Transverse colon (tissue), 4 donors: ENCODE measurements at regions not wholly inside any gene's neighbourhood (a gene's known extent, or its start where the extent isn't known, plus 50 kb on each side); places are given as distances from the start of the nearest gene placed in this dataset.

Source experiments
- DNase-seq: peaks from one replicate; pipeline ENCODE4 v3.0.0-alpha.2; 2019
- H3K27ac ChIP-seq, 4 donors: fragments of 200-600 bp; sonication (generic); 2 replicates each; pipeline ENCODE4 v1.5.1; 2016 to 2018; ENCODE audit warnings: inconsistent platforms in 4 of 4
- H3K27me3 ChIP-seq: fragments of 200-600 bp; sonication (generic); 2 replicates; pipeline ENCODE4 v1.5.1; 2017; ENCODE audit warnings: inconsistent platforms
- H3K36me3 ChIP-seq, 4 donors: fragments of 200-600 bp; sonication (generic); 2 replicates each; pipeline ENCODE4 v1.5.1; 2017 to 2019; ENCODE audit warnings: inconsistent platforms in 4 of 4
- H3K4me1 ChIP-seq, 4 donors: fragments of 200-600 bp; sonication (generic); 2 replicates each; pipeline ENCODE4 v1.5.1; 2017 to 2020; ENCODE audit warnings: inconsistent platforms in 4 of 4
- H3K4me3 ChIP-seq, 4 donors: fragments of 200-600 bp; sonication (generic); 1 replicate in 1 of 4; 2 replicates in 3 of 4; pipeline versions ENCODE4 v1.5.1 to v1.6.1; 2017 to 2019; ENCODE audit warnings: inconsistent platforms in 4 of 4
- H3K9me3 ChIP-seq, 2 donors: fragments of 200-600 bp; sonication (generic); 2 replicates each; pipeline ENCODE4 v1.5.1; 2017 to 2019; ENCODE audit warnings: inconsistent platforms in 2 of 2
- CTCF ChIP-seq, 5 experiments: fragments of 200-600 bp in 3 of 5; fragments of 450-650 bp in 2 of 5; sonication (generic) in 3 of 5; IDR thresholded peaks; 1 replicate in 2 of 5; 2 replicates in 3 of 5; pipeline ENCODE4 v1.5.1; 2016 to 2017; ENCODE audit warnings: antibody characterized with exemption in 5 of 5, inconsistent platforms in 3 of 5, mild to moderate bottlenecking in 2 of 5, moderate library complexity in 1 of 5
- EP300 ChIP-seq: sonication (generic); formaldehyde crosslinking; IDR thresholded peaks from one replicate; pipeline ENCODE4 v1.6.1; 2017; ENCODE audit warnings: antibody characterized with exemption, low read depth
- POLR2A ChIP-seq: fragments of 450-650 bp; IDR thresholded peaks from one replicate; pipeline ENCODE4 v1.6.1; 2016; ENCODE audit warnings: antibody characterized with exemption, mild to moderate bottlenecking, moderate library complexity
- POLR2AphosphoS5 ChIP-seq, 3 donors: sonication (generic); formaldehyde crosslinking; IDR thresholded peaks; one replicate each; pipeline ENCODE4 v1.6.1; 2016; ENCODE audit warnings: antibody characterized with exemption in 3 of 3
- WGBS, 2 donors: methylation state at CpG; one replicate each; pipeline ENCODE4 v1.1.5; 2018; ENCODE audit warnings: low coverage in 1 of 2; 5-methylcytosine and 5-hydroxymethylcytosine counted together
- in situ Hi-C, 4 donors: fragments of 200-750 bp; cut with MboI; loops; one replicate each; pipeline versions ENCODE4 v1.15.0 to v1.15.1; 2017; ENCODE audit warnings: low sequenced_read_pairs in 3 of 4, low pct_ligation_motif_present in 1 of 4, low pct_unique_long_range_greater_than_20kb in 1 of 4
- intact Hi-C: fragments of 100-400 bp; cut with DNase I; formaldehyde crosslinking; loops from one replicate; pipeline ENCODE4 v1.15.1; 2023; ENCODE audit warnings: low total_unique reads

GRCh38 chr11:127888386-127888785 is 699.0 kb downstream of the ETS1 start:
- in situ Hi-C loops, result no loop called here
- Histone ChIP-seq H3K27ac (no peak overlapping the region), H3K36me3 (no peaks in the 10 kb centered on the region), H3K4me1 (no peaks in the 10 kb centered on the region), H3K27me3 (no peaks in the 10 kb centered on the region), H3K9me3 (no peaks in the 10 kb centered on the region), H3K4me3 (no peak overlapping the region)
- intact Hi-C loops, result no loop called here
- no peak for DNase-seq
- no peak for TF ChIP-seq EP300
- no peak for TF ChIP-seq POLR2AphosphoS5 (IDR thresholded peaks at IDR 0.05)
- no peak for TF ChIP-seq POLR2A
- TF ChIP-seq CTCF (IDR thresholded peaks at IDR 0.05), result no peak

DNA sequence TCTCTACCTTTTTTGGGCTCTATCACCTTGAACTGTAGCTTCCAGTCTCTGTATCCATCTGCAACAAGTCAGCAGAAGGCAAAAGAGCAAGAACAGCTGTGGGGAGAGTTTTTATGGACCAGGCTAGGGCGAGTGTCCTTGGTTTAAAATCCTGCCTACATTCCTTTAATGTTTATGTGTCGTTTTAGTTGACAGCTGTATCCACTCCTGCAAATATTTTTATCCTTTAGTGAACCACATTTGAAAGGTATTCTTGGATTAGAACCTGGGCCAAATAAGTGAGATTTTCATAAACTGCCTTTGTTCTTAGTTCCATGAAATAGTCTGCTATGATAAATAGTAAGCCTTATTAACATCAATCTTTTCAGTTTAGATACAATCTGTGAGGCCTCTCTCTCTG is 712.2 kb downstream of the ETS1 start:
- H3K27me3 ChIP-seq, result no peaks in the 10 kb centered on the region
- no peak overlapping the region for H3K4me3 ChIP-seq
- DNase-seq, result no peak
- H3K36me3 ChIP-seq, result no peaks in the 10 kb centered on the region
- H3K4me1 ChIP-seq, result no peaks in the 10 kb centered on the region
- H3K27ac ChIP-seq, result no peak overlapping the region
- 22 to 29% methylated on average over 2 of the region's 2 CpGs for WGBS, 2 donors
- TF ChIP-seq POLR2AphosphoS5 (IDR thresholded peaks at IDR 0.05) (no peak), POLR2A (no peak), CTCF (IDR thresholded peaks at IDR 0.05) (no peak), EP300 (no peak)
- in situ Hi-C loops (no loop called here), intact Hi-C loops (no loop called here)
- H3K9me3 ChIP-seq, result no peaks in the 10 kb centered on the region

- intact Hi-C loops (no loop called here), in situ Hi-C loops (no loop called here)
- Histone ChIP-seq H3K27me3 (no peaks in the 10 kb centered on the region), H3K9me3 (no peaks in the 10 kb centered on the region), H3K27ac (no peak overlapping the region), H3K4me1 (no peaks in the 10 kb centered on the region), H3K4me3 (no peak overlapping the region), H3K36me3 (no peaks in the 10 kb centered on the region)
- DNase-seq, result no peak
- TF ChIP-seq POLR2AphosphoS5 (IDR thresholded peaks at IDR 0.05) (no peak), EP300 (no peak), POLR2A (no peak), CTCF (IDR thresholded peaks at IDR 0.05) (no peak)
These were observed 713.9 kb downstream of the ETS1 start for GRCh38 chr11:127873478-127873877.

- in situ Hi-C loops, result no loop called here
- no peak overlapping the region for H3K4me3 ChIP-seq
- WGBS, 2 donors, result 87 to 96% methylated on average over 1 of the region's 1 CpG
- no peaks in the 10 kb centered on the region for H3K4me1 ChIP-seq
- no peaks in the 10 kb centered on the region for H3K9me3 ChIP-seq
- intact Hi-C loops, result no loop called here
- no peak for TF ChIP-seq POLR2A
- no peaks in the 10 kb centered on the region for H3K36me3 ChIP-seq
- DNase-seq, result no peak
- H3K27ac ChIP-seq, result no peak overlapping the region
- H3K27me3 ChIP-seq, result no peaks in the 10 kb centered on the region
These were observed 721.2 kb downstream of the ETS1 start for GRCh38 chr11:127866109-127866508.

GRCh38 chr11:127864861-127865260 is 722.5 kb downstream of the ETS1 start:
- in situ Hi-C loops, result no loop called here
- Histone ChIP-seq H3K4me1 (no peaks in the 10 kb centered on the region), H3K4me3 (no peak overlapping the region), H3K27me3 (no peaks in the 10 kb centered on the region), H3K36me3 (no peaks in the 10 kb centered on the region), H3K27ac (no peak overlapping the region), H3K9me3 (no peaks in the 10 kb centered on the region)
- TF ChIP-seq CTCF (IDR thresholded peaks at IDR 0.05), result no peak
- TF ChIP-seq POLR2AphosphoS5 (IDR thresholded peaks at IDR 0.05), result no peak
- TF ChIP-seq POLR2A, result no peak
- no peak for TF ChIP-seq EP300
- intact Hi-C loops, result no loop called here
- DNase-seq, result no peak
- 81 to 89% methylated on average over 2 of the region's 2 CpGs for WGBS, 2 donors
